H9 (cell line): ENCODE measurements at regions not wholly inside any gene's neighbourhood (a gene's known extent, or its start where the extent isn't known, plus 50 kb on each side); places are given as distances from the start of the nearest gene placed in this dataset.

ENCODE experiments used
- DNase-seq: peaks from one replicate; pipeline ENCODE4 v3.0.0-alpha.2; 2017
- H2AFZ ChIP-seq: one replicate; pipeline ENCODE4 v1.6.1; 2013; ENCODE audit warnings: mild to moderate bottlenecking, low read length, control low read depth, moderate library complexity
- H2AK5ac ChIP-seq: 2 replicates; pipeline ENCODE4 v1.6.1; 2013; ENCODE audit warnings: low read length, control low read depth, mixed read lengths; ENCODE audit not compliant: insufficient read length
- H2BK120ac ChIP-seq: one replicate; pipeline ENCODE4 v1.6.1; 2013; ENCODE audit warnings: low read depth, mild to moderate bottlenecking, low read length, control low read depth, inconsistent platforms; ENCODE audit not compliant: poor library complexity, severe bottlenecking
- H2BK12ac ChIP-seq: 2 replicates; pipeline ENCODE4 v1.6.1; 2013; ENCODE audit warnings: low read length, control low read depth, mixed read lengths, low read depth; ENCODE audit not compliant: insufficient read length
- H2BK15ac ChIP-seq: 2 replicates; pipeline ENCODE4 v1.6.1; 2013; ENCODE audit warnings: low read depth, low read length, control low read depth
- H2BK20ac ChIP-seq: one replicate; pipeline ENCODE4 v1.6.1; 2013; ENCODE audit warnings: low read depth, mild to moderate bottlenecking, low read length, control low read depth, inconsistent platforms; ENCODE audit not compliant: poor library complexity, severe bottlenecking
- H2BK5ac ChIP-seq: 2 replicates; pipeline ENCODE4 v1.6.1; 2013; ENCODE audit warnings: low read length, control low read depth, mixed read lengths; ENCODE audit not compliant: insufficient read length
- H3K14ac ChIP-seq: 2 replicates; pipeline ENCODE4 v1.6.1; 2013; ENCODE audit warnings: low read length, control low read depth; ENCODE audit not compliant: insufficient read depth
- H3K18ac ChIP-seq: 2 replicates; pipeline ENCODE4 v1.6.1; 2013; ENCODE audit warnings: low read depth, mild to moderate bottlenecking, mixed read lengths, low read length, control low read depth; ENCODE audit not compliant: insufficient read length
- H3K23ac ChIP-seq: 2 replicates; pipeline ENCODE4 v1.6.1; 2013; ENCODE audit warnings: low read length, control low read depth, mixed read lengths, low read depth; ENCODE audit not compliant: insufficient read length
- H3K23me2 ChIP-seq: 2 replicates; pipeline ENCODE4 v1.6.1; 2013; ENCODE audit warnings: low read depth, mild to moderate bottlenecking, mixed read lengths, low read length, control low read depth; ENCODE audit not compliant: insufficient read length, poor library complexity, severe bottlenecking
- H3K27ac ChIP-seq: 2 replicates; pipeline ENCODE4 v1.5.1; 2013; ENCODE audit warnings: low read length, control low read depth, mixed read lengths, low read depth; ENCODE audit not compliant: insufficient read length
- H3K27me3 ChIP-seq: 2 replicates; pipeline ENCODE4 v1.6.1; 2013; ENCODE audit warnings: low read length, control low read depth, inconsistent platforms; ENCODE audit not compliant: insufficient read depth
- H3K4ac ChIP-seq: 2 replicates; pipeline ENCODE4 v1.6.1; 2013; ENCODE audit warnings: low read depth, mild to moderate bottlenecking, control low read depth, inconsistent platforms, low read length, moderate library complexity
- H3K4me1 ChIP-seq: 2 replicates; pipeline ENCODE4 v1.6.1; 2013; ENCODE audit warnings: low read length, control low read depth, inconsistent platforms; ENCODE audit not compliant: insufficient read depth
- H3K4me2 ChIP-seq: 2 replicates; pipeline ENCODE4 v1.6.1; 2013; ENCODE audit warnings: low read length, control low read depth, mixed read lengths; ENCODE audit not compliant: insufficient read length, insufficient read depth
- H3K56ac ChIP-seq: 2 replicates; pipeline ENCODE4 v1.6.1; 2013; ENCODE audit warnings: low read depth, mild to moderate bottlenecking, mixed read lengths, low read length, control low read depth; ENCODE audit not compliant: insufficient read length
- H3K79me1 ChIP-seq: 2 replicates; pipeline ENCODE4 v1.6.1; 2013; ENCODE audit warnings: low read depth, mild to moderate bottlenecking, moderate library complexity, low read length, control low read depth, inconsistent platforms; ENCODE audit not compliant: insufficient read depth, poor library complexity, severe bottlenecking
- H3K79me2 ChIP-seq: 2 replicates; pipeline ENCODE4 v1.6.1; 2013; ENCODE audit warnings: low read length, control low read depth, inconsistent platforms; ENCODE audit not compliant: insufficient read depth
- H3K9ac ChIP-seq: 2 replicates; pipeline ENCODE4 v1.6.1; 2013; ENCODE audit warnings: low read length, control low read depth, mixed read lengths; ENCODE audit not compliant: insufficient read length; ENCODE audit errors: extremely low read depth
- H3K9me3 ChIP-seq: one replicate; pipeline ENCODE4 v1.6.1; 2013; ENCODE audit warnings: low read depth, low read length, inconsistent platforms; ENCODE audit not compliant: control insufficient read depth
- H3T11ph ChIP-seq: one replicate; pipeline ENCODE4 v1.6.1; 2013; ENCODE audit warnings: mild to moderate bottlenecking, low read length, control low read depth, inconsistent platforms
- H4K20me1 ChIP-seq: one replicate; pipeline ENCODE4 v1.6.1; 2013; ENCODE audit not compliant: control insufficient read depth, insufficient read length, insufficient read depth
- H4K5ac ChIP-seq: 2 replicates; pipeline ENCODE4 v1.6.1; 2013; ENCODE audit warnings: low read depth, mild to moderate bottlenecking, mixed read lengths, low read length, control low read depth; ENCODE audit not compliant: insufficient read length
- H4K8ac ChIP-seq: replicated peaks from 2 replicates; pipeline ENCODE4 v1.6.1; 2013; ENCODE audit warnings: low read length, control low read depth, mixed read lengths, low read depth; ENCODE audit not compliant: insufficient read length
- H4K91ac ChIP-seq: 2 replicates; pipeline ENCODE4 v1.6.1; 2013; ENCODE audit warnings: low read depth, mild to moderate bottlenecking, moderate library complexity, mixed read lengths, low read length, control low read depth; ENCODE audit not compliant: insufficient read length
- H3K27ac Mint-ChIP-seq, 3 experiments: 2 replicates in 2 of 3; 3 replicates in 1 of 3; pipeline ENCODE4 v1.8.0; 2020 to 2021; ENCODE audit warnings: mixed read lengths in 3 of 3, mild to moderate bottlenecking in 1 of 3, moderate library complexity in 1 of 3
- H3K27me3 Mint-ChIP-seq: 2 replicates; pipeline ENCODE4 v1.8.0; 2021; ENCODE audit warnings: low read depth, mild to moderate bottlenecking, moderate library complexity, mixed read lengths
- H3K36me3 Mint-ChIP-seq, 3 experiments: 2 replicates in 2 of 3; 3 replicates in 1 of 3; pipeline ENCODE4 v1.8.0; 2020 to 2021; ENCODE audit warnings: low read depth in 3 of 3, mixed read lengths in 3 of 3; ENCODE audit not compliant: insufficient read depth in 1 of 3
- H3K4me1 Mint-ChIP-seq, 2 experiments: 2 replicates each; pipeline ENCODE4 v1.8.0; 2020; ENCODE audit warnings: mixed read lengths in 2 of 2
- H3K4me3 Mint-ChIP-seq, 2 experiments: 2 replicates in 1 of 2; 3 replicates in 1 of 2; pipeline ENCODE4 v1.8.0; 2020 to 2021; ENCODE audit warnings: mild to moderate bottlenecking in 2 of 2, mixed read lengths in 2 of 2, moderate library complexity in 1 of 2
- H3K9me3 Mint-ChIP-seq, 2 experiments: 2 replicates in 1 of 2; 3 replicates in 1 of 2; pipeline ENCODE4 v1.8.0; 2020; ENCODE audit warnings: mild to moderate bottlenecking in 2 of 2, mixed read lengths in 2 of 2, moderate library complexity in 1 of 2
- WGBS: extraction: QIAGEN DNeasy Blood & Tissue Kit; methylation state at CpG from one replicate; pipeline ENCODE4 v1.1.7; 2013; ENCODE audit warnings: missing lambda C conversion rate, low lambda C conversion rate, mixed read lengths; ENCODE audit not compliant: insufficient read length; ENCODE audit errors: extremely low coverage; 5-methylcytosine and 5-hydroxymethylcytosine counted together
- TF ChIP-seq, protein P1 (sequence below): fragments of 200-600 bp; sonication (generic); conservative IDR thresholded peaks from 3 replicates; pipeline ENCODE4 v1.8.0; 2021; ENCODE audit warnings: antibody characterized with exemption, mild to moderate bottlenecking

DNA sequence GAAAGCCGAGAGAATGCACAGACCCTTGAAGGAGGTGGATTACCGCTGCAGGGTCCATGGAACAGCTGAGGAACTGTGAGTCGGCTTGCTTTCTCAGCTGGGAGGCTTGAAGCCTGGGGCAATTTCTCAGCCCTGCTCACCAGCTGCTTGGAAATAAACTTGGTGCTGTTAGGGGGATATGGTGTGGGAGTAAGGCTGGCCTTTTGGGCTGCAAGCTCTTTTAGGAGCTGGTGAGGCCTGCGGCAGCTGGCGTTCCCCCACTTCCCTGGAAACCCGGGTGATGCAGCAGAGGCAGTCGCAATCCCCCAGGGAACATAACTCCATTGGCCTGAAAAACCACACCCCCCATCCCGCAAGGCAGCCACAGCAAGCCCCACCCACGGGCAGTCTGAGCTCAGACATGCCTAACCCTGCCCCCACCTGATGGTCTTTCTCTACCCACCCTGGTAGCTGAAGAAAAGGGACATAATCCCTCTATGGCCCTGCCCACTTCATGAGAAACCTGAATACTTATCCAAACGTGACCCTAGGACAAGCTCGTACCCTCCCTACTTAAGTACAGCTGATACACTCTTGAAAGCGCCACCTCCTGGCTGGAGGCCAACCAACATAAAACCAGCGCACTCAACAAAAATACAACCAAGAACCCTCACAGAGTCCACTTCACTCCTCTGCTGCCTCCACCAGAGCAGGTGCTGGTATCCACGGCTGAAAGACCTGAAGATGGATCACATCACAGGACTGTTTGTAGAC, 1995.8 kb downstream of the NCAM2 start:
- Histone ChIP-seq H4K5ac (no peak overlapping the region), H3K18ac (no peak overlapping the region), H3T11ph (no peak overlapping the region), H3K23ac (no peak overlapping the region), H3K27me3 (no peaks in the 10 kb centered on the region), H3K14ac (no peak overlapping the region), H4K91ac (no peak overlapping the region), H3K9ac (no peak overlapping the region), H3K4ac (no peak overlapping the region), H3K9me3 (no peaks in the 10 kb centered on the region), H2BK15ac (no peak overlapping the region), H3K56ac (no peak overlapping the region), H3K4me1 (no peaks in the 10 kb centered on the region), H3K27ac (no peak overlapping the region), H2BK20ac (no peak overlapping the region), H3K4me2 (no peak overlapping the region), H3K79me2 (no peaks in the 10 kb centered on the region), H4K20me1 (no peaks in the 10 kb centered on the region), H3K23me2 (no peaks in the 10 kb centered on the region), H2BK120ac (no peak overlapping the region), H3K79me1 (no peaks in the 10 kb centered on the region), H2AK5ac (no peak overlapping the region), H4K8ac (no peak overlapping the region), H2BK5ac (no peak overlapping the region), H2AFZ (no peak overlapping the region), H2BK12ac (no peak overlapping the region)
- no peak overlapping the region; a peak in 1 of 5 replicates for H3K4me3 Mint-ChIP-seq
- H3K36me3 Mint-ChIP-seq: peaks cover 0 to 20% (median 3%) of the 10 kb centered on the region in 3 experiments; a peak in 4 of 7 replicates
- peak overlapping the region in 1 of 3 experiments; percentile 55; a peak in 3 of 7 replicates for H3K27ac Mint-ChIP-seq
- peaks cover 8 to 19% of the 10 kb centered on the region in 2 experiments; a peak in 4 of 5 replicates for H3K9me3 Mint-ChIP-seq
- no peaks in the 10 kb centered on the region for H3K4me1 Mint-ChIP-seq
- DNase-seq: peak; percentile 29
- TF ChIP-seq, protein P1, sequence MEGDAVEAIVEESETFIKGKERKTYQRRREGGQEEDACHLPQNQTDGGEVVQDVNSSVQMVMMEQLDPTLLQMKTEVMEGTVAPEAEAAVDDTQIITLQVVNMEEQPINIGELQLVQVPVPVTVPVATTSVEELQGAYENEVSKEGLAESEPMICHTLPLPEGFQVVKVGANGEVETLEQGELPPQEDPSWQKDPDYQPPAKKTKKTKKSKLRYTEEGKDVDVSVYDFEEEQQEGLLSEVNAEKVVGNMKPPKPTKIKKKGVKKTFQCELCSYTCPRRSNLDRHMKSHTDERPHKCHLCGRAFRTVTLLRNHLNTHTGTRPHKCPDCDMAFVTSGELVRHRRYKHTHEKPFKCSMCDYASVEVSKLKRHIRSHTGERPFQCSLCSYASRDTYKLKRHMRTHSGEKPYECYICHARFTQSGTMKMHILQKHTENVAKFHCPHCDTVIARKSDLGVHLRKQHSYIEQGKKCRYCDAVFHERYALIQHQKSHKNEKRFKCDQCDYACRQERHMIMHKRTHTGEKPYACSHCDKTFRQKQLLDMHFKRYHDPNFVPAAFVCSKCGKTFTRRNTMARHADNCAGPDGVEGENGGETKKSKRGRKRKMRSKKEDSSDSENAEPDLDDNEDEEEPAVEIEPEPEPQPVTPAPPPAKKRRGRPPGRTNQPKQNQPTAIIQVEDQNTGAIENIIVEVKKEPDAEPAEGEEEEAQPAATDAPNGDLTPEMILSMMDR: peak; percentile 42; the same call in 2 of the 3 replicates
- no CpG with 5 or more reads among the region's 14 CpGs for WGBS
- H3K27me3 Mint-ChIP-seq: no peaks in the 10 kb centered on the region; the same call in 1 of the 2 replicates
